Testis (tissue), 2 donors: ENCODE measurements at regions not wholly inside any gene's neighbourhood (a gene's known extent, or its start where the extent isn't known, plus 50 kb on each side); places are given as distances from the start of the nearest gene placed in this dataset.

ENCODE experiments used
- CTCF ChIP-seq, 3 experiments: fragments of 450-650 bp in 2 of 3; fragments of 200-600 bp in 1 of 3; sonication (generic) in 1 of 3; IDR thresholded peaks; one replicate each; pipeline ENCODE4 v1.5.1; 2016 to 2019; ENCODE audit warnings: antibody characterized with exemption in 3 of 3, mild to moderate bottlenecking in 2 of 3, moderate library complexity in 1 of 3
- POLR2A ChIP-seq: fragments of 450-650 bp; IDR thresholded peaks from one replicate; pipeline ENCODE4 v1.6.1; 2017; ENCODE audit warnings: antibody characterized with exemption, mild to moderate bottlenecking, moderate library complexity

GRCh38 chr7:13320333-13320732 lies 632.9 kb downstream of the ARL4A start:
- no peak for TF ChIP-seq CTCF (IDR thresholded peaks at IDR 0.05)
- TF ChIP-seq POLR2A = no peak
